NCI-H1105 (cell line): ENCODE measurements at regions not wholly inside any gene's neighbourhood (a gene's known extent, or its start where the extent isn't known, plus 50 kb on each side); places are given as distances from the start of the nearest gene placed in this dataset.
"Not testable (repeated sequence)": the region's sequence is repeated elsewhere in the genome, so short reads cannot be mapped to it uniquely, and the experiment has no call there.

Experiments
- DNase-seq: peaks from one replicate; lab custom pipeline; 2025; lab: John Stamatoyannopoulos, UW

DNA sequence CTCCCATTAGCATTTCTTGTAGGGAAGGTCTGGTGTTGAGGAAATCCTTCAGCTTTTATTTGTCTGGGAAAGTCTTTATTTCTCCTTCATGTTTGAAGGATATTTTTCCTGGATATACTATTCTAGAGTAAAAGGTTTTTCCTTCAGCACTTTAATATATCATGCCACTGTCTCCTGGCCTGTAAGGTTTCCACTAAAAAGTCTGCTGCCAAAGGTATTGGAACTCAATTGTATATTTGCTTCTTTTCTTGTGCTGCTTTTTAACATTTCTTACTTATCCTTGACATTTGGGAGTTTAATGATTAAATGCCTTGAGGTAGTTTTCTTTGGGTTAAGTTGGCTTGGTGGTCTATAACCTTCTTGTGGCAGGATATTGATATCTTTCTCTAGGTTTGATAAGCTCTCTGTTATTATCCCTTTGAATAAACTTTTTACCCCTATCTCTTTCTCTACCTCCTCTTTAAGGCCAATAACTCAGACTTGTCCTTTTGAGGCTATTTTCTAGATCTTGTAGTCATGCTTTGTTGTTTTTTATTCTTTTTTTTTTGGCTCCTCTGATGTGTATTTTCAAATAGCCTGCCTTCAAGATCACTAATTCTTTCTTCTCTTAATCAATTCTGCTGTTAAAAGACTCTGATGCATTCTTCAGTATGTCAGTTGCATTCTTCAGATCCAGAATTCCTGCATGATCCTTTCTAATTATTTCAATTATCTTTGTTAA, 225.0 kb upstream of the ZNF217 start:
- DNase-seq, result no peak

DNA sequence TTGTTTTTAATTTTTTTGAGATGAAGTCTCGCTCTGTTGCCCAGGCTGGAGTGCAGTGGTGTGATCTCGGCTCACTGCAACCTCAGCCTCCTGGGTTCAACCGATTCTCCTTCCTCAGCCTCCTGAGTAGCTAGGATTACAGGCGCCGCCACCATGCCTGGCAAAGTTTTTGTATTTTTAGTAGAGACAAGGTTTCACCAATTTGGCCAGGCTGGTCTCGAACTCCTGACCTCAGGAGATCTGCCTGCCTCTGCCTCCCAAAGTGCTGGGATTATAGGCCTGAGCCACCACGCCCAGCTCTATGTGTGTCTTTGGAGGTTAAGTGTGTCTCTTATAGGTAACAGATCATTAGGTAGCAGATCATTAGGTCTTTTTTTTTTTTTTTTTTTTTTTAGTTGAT, 223.9 kb upstream of the ZNF217 start:
- DNase-seq, result not testable (repeated sequence)

DNA sequence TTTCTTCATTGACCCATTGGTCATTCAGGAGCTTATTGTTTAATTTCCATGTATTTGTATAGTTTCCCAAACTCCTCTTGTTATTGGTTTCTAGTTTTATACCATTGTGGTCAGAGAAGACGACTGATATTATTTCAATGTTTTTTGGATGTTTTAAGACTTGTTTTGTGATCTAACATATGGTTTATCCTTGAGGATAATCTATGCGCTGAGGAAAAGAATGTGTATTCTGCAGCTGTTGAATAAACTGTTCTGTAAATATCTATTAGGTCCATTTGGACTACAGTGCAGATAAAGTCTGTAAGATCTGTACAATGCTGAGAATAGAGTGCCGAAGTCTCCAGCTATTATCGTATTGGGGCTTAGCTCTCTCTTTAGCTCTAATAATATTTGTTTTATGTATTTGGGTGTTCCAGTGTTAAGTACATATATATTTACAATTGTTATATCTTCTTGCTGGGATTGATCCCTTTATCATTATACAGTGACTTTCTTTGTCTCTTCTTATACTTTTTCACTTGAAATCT, 223.3 kb upstream of the ZNF217 start:
- DNase-seq, result no peak

DNA sequence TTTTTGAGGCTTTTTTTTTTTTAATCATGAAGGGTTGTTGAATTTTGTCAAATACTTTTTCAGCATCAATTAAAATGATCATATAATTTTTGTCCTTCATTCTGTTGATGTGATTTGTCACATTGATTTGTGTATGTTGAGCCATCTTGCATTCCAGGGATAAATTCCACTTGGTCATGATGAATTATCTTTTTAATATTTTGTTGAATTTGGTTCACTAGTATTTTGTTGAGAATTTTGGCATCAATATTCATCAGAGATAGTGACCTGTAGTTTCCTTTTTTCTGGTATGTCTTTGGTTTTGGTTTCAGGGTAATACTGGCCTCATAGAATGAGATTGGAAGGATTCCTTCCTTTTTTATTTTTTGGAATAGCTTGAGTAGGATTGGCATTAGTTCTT, 221.9 kb upstream of the ZNF217 start:
- no peak for DNase-seq

DNA sequence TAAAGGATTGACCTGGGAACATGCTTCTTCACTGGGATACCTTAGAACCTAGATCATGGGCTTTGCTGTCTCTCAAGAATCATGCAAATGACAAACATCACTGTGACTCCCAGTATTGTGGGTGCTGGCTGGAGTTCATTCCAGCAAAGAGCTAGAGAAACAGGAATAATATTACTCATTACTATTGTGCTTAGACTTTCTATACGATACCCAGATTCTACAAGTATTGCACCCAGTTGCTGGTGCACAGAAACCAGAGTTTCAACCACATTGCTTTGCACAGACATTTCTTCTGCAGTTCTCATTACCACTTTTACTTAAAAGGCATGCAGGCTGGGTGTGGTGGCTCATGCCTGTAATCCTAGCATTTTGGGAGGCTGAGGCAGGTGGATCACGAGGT, 220.4 kb upstream of the ZNF217 start:
- no peak for DNase-seq

DNA sequence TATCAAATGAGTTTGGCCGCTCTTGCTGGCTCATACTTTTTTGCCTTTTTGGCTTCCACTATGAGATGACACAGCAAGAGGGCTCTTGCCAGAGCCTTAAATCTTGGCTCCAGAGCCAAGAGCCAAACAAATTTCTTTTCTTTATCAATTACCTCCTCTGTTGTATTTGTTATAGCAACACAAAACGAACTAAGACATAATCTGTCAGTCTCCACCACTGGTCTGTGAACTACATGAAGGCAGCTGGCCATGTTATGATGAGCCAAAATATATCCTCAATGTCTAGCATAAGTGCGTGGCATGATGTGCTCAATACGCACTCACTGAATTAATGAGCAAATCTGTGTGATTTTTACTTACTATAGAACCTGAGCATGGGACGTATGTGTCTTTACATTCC, 220.0 kb upstream of the ZNF217 start:
- no peak for DNase-seq

DNA sequence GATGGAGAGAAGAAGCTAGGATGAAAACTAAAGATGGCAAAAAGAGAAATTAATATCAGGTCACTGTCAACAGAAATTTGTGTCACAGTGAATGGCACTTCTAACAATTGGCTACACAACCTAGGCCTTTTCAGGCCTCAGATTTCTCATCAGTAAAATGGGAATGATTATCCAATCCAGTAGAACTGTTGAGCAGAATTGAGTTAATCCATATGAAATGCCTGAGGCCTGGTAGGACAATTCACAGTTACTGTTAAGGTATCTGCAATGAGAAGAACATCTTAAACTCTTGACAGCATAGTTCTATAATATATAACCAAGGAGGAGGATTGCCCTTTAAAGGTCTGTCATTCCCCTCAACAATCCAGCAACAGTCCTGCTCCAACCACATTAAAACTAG, 217.9 kb upstream of the ZNF217 start:
- no peak for DNase-seq

DNA sequence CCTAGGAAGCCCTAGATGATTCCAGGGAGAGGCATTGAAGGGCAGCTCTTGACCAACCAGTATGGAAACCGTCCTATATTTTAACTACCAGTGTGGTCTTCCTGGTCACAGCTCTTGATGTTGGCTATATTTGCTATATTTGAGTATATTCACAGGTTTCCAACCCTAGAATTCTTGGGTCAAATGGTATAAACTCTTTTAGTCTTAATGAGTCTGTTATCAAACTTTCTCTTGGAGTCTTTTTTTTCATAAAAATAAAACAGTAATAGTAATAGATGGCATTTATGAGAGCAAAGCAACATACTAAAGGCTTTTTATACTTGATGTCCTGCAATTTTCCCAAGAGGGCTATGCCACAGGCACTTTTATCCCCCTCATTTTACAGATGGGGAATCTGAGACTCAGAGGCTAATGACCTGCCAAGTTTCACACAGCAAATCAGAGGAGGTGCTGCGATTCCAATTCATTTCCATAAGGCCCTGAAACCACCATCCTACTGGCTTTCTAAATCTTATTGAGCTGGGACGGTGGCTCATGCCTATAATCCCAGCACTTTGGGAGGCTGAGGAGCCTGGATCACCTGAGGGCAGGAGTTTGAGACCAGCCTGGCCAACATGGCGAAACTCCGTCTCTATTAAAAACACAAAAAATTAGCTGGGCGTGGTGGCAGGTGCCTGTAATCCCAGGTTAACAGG, 217.2 kb upstream of the ZNF217 start:
- no peak for DNase-seq

DNA sequence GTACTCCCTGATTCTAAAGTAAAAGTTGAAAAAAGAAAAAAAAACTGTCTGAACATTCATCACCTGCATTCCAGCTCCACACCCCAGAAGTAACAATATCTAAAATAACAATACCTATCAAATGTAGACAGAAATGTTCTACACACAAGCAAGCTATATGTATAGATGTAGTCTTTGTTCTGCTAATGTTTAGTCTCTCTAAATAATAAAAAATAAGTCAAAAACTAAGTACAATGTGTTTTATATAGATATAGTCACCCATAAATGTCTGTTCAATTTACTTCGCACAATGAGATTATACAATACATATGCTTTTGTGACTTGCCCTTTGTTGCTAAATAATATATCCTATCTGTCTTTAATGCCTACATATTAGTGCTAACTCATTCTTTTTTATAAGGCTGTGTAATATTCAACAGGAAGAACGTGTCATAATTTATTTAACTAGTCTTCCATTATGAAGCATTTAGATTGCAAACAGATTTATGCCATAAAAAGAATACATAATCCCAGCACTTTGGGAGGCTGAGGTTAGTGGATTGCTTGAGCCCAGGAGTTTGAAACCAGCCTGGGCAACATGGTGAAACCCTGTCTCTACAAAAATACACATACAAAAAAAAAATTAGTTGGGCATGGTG, 216.2 kb upstream of the ZNF217 start:
- no peak for DNase-seq

DNA sequence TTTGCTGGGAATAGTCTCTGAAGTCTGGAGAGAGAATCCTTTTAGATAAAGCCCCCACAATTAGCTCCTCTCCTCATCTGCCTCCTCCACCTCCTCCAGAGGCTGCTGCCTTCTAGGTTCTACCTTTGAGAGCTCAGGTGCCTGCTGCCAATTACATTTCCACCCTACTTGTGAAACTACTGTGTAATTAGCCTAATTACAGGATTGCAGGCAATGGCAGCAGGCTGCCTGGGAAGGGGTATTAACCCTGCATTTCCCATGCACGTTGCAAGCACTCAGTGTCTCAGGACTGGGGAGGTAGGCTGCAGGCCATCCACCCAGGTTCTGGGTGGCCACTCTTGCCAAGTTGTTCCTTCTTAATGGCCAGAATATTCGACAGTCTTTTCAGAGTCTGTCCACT, 215.6 kb upstream of the ZNF217 start:
- DNase-seq, result no peak

DNA sequence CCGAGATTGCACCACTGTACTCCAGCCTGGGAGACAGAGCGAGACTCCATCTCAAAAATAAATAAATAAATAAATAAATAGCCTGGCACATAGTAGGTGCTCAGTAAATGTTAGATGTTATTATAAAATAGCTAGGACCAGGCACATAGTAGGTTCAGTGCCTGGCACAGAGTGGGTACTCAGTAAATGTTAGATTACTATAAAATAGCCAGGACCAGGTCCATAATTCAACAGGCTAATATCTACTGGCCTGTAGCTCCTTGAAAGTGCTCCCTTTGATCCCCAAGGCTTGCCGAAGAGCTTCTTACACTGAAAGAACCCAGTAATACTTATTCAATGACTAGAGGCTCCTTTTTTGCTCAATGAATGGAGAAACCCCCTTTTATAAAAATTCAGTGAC, 215.1 kb upstream of the ZNF217 start:
- DNase-seq, result no peak

DNA sequence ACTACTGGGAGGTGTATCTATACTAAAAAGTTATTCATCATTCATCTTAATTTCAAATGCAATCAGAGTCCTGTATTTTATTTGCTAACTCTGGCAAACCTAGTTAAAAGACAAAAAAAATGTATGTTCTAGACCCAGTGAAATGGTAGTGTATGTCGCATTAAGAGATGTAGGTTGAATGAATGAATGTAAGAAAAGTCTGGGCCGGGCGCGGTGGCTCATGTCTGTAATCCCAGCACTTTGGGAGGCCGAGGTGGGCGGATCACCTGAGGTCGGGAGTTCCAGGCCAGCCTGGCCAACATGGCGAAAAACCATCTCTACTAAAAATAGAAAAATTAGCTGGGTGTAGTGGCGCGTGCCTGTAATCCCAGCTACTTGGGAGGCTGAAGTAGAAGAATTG, 214.7 kb upstream of the ZNF217 start:
- DNase-seq, result not testable (repeated sequence)

DNA sequence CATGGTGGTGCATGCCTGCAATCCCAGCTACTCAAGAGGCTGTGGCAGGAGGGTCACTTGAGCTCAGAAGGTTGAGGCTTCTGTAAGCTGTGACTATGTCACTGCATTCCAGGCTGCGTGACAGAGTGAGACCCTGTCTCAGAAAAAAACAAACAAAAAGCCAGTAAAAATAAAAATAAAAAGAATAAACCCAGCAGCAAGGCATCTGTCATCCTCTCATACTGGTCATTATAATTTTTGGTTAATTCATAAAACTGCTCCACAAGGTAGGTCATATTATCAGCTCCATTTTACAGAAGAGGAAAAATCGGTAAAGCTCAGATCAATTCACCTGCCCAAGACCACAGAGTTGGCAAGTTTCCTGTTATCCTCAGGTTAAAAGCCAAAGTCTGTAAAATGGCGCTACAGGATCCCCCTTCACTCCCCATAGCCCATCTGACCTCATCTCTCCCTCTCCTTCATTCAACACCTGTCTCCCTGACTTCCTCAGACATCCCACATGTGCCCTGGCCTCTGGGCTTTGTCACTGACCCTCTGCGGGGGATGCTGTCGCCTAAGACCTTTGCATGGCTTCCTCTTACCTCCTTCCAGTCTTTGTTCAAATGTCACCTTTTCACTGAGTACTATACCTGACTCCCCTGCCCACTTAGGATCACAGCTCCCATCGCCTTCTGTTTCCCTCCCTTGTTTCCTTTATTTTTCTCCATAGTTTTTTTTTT, 213.2 kb upstream of the ZNF217 start:
- no peak for DNase-seq

DNA sequence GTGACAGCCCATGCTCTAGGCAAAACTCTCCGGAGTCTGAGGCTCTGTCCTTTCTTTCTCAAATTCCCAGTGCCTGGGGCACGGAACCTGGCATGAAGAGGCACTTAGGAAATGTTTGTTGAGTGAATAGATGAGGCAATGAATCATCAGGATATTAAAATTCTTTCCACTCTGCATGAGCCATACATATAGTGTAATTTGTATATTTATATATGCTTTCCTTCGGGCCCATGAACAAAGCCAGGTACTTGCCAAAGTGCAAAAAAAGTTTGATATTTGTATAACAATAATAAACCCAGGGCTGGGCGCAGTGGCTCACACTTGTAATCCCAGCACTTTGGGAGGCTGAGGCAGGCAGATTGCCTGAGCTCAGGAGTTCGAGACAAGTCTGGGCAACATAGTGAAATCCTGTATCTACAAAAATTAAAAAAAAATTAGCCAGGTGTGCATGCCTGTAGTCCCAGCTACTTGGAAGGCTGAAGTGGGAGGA, 212.3 kb upstream of the ZNF217 start:
- DNase-seq, result no peak

DNA sequence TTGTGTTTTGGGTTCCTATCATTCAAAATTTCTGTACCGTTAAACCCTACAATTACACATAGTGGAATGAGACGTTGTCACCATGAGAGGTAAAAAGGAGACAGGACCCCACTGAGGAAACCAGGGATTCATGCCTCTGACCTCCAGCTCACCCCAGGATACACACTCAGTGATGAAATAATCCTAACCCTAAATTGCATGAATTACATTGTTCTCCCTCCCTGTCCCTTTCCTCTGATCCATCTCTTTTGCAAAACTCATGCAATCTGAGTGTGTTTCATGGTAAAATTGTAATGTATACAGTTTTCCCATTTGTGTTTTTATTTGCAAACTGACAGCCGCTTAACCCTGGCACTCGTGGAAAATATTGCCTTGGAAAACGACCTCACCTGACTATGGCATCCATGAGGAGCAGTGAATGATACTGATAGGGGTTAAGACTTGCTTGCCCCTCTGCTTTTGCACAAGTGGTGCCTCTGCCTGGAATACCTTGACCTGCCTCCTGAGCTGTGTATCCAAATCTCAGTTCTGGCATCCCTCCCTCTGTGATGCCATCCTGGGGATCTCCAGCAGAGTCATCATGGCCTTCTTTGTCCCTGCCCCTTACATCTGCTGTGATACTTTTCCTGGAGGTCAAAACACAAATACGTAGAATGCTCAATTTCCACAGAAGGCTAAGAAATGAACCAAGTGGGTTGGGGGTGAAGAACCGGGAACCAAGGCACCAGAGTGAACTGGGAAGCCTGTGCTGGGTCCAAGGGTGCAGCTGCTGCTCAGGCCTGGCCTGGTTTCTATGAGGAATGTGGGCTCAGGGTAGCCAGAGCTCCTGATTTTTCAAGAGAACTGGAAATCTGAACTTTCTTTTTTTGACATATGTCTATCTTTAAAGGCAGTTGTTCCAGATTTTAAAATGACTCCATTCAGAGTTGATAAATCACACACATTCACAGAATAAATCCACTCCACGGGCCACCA, 211.6 kb upstream of the ZNF217 start:
- DNase-seq, result no peak

DNA sequence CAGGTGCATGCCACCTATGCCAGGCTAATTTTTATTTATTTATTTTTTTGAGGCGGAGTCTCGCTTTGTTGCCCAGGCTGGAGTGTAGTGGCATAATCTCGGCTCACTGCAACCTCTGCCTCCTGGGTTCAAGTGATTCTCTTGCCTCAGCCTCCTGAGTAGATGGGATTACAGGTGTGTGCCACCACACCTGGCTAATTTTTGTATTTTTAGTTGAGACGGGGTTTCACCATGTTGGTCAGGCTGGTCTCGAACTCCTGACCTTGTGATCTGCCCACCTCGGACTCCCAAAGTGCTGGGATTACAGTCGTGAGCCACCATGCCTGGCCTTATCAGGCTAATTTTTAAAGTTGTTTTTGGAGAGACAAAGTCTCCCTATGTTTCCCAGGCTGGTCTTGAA, 210.7 kb upstream of the ZNF217 start:
- not testable (repeated sequence) for DNase-seq

DNA sequence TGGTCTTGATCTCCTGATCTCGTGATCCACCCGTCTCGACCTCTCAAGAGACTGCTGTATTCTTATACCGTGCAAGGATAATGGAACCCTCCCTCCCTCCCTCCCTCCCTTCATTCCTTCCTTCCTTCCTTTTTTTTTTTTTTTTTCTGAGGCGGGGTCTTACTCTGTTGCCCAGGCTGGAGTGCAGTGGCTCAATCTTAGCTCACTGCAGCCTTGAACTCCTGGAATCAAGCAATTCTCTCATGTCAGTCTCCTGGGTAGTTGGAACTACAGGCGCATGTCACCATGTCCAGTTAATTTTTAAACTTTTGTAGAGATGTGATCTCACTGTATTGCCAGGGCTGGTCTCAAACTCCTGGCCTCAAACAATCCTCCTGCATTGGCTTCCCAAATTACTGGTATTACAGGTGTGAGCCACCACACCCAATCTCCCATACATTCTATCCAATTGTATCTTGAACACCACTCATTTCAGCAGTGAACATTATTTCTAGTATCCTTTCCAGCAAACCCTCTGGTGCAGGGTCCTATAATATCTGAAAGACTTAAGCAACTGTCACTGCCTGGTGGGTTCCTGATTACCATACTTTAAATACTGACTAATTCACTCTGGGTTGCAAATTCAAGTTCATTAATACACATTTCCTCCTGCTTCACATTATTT, 210.0 kb upstream of the ZNF217 start:
- DNase-seq, result no peak

DNA sequence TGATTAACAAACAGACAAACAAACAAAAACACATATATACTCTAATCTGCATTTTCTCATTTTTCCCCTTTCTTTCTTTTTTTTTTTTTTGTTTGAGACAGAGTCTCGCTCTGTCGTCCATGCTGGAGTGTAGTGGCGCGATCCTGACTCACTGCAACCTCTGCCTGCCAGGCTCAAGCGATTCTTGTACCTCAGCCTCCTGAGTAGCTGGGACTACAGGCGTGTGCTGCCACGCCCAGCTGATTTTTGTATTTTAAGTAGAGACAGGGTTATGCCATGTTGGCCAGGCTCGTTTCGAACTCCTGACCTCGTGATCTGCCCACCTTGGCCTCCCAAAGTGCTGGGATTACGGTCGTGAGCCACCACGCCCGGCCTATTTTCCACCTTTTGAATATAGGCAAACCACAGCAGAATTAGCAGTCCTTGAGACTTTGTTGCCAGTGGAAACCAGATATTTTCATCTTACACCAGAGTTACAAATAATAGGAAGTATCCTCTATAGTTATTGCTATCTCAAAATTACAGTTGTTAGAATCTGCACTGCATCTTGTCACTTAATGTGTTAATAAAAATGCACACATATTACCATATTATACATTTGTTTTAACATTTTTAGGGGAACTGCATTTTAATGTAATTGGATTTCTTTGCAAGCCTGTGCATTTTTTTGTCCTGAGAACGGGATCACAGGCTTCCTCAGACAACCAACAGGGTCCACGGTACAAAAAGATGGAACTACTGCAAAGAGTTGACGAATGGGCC, 208.2 kb upstream of the ZNF217 start:
- DNase-seq, result no peak

DNA sequence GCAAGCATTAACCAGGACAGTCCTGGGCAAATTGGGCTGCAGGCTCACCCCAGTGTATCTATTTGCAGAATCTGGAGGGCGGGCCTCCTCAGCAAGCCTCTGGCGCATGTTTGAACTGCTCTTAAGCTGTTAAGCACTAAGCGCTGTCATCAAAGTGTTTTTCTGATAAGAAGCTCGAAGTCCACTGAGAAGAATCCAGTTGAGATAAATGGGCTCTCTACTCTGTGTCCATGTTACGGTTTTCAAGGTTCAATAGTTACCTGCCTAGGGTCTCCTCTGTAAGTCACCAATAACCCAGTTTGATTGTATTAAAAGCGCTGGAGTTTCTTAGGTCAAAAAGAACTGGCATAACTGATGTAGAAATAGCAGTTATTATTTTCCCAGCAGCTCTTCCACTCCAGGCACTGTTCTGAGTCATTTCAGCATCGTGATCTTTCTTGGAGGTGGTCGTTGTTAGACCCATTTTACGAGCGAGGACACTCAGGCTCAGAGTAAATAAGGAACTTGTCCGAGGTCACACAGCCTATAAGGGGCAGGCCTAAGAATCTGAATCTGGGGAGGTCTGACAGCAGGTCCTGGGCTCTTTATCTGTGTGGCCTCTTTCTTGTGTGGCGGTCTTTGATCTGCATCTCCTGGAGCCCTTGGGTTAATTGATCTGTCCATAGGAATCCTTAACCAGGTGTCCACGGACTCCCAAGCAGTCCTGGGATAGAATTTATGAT, 207.4 kb upstream of the ZNF217 start:
- no peak for DNase-seq
